ENCODE measurements at regions not wholly inside any gene's neighbourhood (a gene's known extent, or its start where the extent isn't known, plus 50 kb on each side); places are given as distances from the start of the nearest gene placed in this dataset.
"Not testable (repeated sequence)": the region's sequence is repeated elsewhere in the genome, so short reads cannot be mapped to it uniquely, and the experiment has no call there.

DNA sequence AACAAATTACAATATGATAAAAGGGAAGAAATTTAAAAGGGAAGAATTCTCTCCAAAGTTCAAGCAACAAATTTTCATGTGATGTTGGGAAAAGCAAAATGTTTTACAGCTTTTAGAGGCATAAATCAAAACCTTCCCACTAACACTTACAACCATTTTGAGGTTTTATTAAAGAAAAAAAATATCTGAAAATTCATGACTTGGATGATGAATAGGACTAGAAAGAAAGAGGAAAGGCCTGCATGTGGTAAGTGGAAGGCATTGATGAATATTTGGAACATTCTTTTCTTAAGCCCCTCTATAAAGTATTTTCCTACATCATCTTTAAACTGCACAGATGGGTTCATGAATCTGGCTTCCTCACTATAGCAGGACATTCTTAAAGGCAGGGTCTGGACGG is 560.6 kb downstream of the TTLL7 start:
- H3K9ac ChIP-seq (ENCODE audit: low read depth, low read length); H3K27me3 ChIP-seq (ENCODE audit: insufficient read depth, low read length); H3K4me3 ChIP-seq (ENCODE audit: low read length); H3K36me3 ChIP-seq (ENCODE audit: insufficient read depth, low read depth, low read length); H3K27ac ChIP-seq (ENCODE audit: low read length); H3K4me1 ChIP-seq (ENCODE audit: insufficient read depth, low read length); H3K9me3 ChIP-seq (ENCODE audit: insufficient read depth, low read depth, low read length): not testable (repeated sequence)

DNA sequence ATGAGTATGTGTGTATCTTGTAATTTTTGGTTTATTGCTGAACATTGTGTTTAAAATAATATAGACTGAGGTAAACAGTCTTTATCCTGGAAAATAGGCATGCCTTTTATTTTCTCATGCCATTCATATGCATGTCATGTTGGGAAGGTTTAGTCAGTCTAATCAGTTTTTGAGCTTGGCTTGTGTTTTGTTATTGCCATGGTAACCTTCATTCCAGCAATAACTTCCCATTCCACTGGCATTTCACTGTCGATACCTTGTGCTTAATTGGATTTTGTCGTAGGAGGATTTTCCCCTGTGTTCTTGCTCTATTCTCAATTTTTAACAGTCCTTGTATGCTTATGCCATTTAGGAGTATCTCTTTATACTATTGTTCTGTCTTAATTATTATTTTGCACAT is 563.6 kb downstream of the TTLL7 start:
- not testable (repeated sequence) for H3K4me3 ChIP-seq (ENCODE audit: low read length); H3K36me3 ChIP-seq (ENCODE audit: insufficient read depth, low read depth, low read length); H3K9me3 ChIP-seq (ENCODE audit: insufficient read depth, low read depth, low read length); H3K9ac ChIP-seq (ENCODE audit: low read depth, low read length); H3K27ac ChIP-seq (ENCODE audit: low read length); H3K4me1 ChIP-seq (ENCODE audit: insufficient read depth, low read length); H3K27me3 ChIP-seq (ENCODE audit: insufficient read depth, low read length)

DNA sequence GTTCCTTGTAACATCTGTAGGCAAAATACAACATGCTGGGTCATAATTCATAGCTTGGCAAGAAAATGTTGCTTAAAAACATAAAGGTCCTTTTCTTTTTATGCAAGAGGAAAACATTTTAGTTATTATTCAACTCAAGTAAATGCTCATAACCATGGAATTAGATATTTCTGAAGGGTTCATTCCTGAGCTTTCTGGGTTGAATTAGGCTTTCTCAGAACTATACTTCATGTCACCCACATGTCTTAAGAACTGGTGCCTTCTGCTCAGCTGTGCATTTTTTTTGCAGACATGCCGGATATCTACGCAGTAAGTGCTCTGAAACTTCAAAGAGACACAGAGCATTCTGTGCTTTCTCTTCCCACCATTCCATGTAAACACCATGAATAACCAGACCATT is 571.4 kb downstream of the TTLL7 start:
- not testable (repeated sequence) for H3K27ac ChIP-seq (ENCODE audit: low read length); H3K27me3 ChIP-seq (ENCODE audit: insufficient read depth, low read length); H3K36me3 ChIP-seq (ENCODE audit: insufficient read depth, low read depth, low read length); H3K4me1 ChIP-seq (ENCODE audit: insufficient read depth, low read length); H3K4me3 ChIP-seq (ENCODE audit: low read length); H3K9me3 ChIP-seq (ENCODE audit: insufficient read depth, low read depth, low read length); H3K9ac ChIP-seq (ENCODE audit: low read depth, low read length)

DNA sequence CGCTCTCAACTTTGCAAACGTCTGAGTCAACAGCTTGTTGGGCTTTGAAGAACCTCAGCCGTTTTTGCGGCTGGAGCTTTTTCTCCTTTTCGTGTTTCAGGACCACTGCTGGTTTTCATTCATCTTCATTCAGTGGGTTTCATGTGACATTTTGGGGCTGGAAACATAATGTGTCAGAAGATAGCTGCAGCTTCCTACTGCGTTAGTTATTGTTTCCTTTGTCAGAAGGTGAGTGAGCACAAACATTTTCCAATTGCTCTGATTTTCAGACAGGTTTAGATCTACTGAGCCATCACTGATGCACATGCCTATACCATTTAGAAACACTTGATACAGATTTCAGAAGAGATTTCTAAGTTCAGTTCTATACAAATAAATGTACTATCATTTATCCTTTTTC is 575.5 kb downstream of the TTLL7 start:
- not testable (repeated sequence) for H3K9me3 ChIP-seq (ENCODE audit: insufficient read depth, low read depth, low read length); H3K27ac ChIP-seq (ENCODE audit: low read length); H3K4me1 ChIP-seq (ENCODE audit: insufficient read depth, low read length); H3K9ac ChIP-seq (ENCODE audit: low read depth, low read length); H3K27me3 ChIP-seq (ENCODE audit: insufficient read depth, low read length); H3K36me3 ChIP-seq (ENCODE audit: insufficient read depth, low read depth, low read length); H3K4me3 ChIP-seq (ENCODE audit: low read length)

DNA sequence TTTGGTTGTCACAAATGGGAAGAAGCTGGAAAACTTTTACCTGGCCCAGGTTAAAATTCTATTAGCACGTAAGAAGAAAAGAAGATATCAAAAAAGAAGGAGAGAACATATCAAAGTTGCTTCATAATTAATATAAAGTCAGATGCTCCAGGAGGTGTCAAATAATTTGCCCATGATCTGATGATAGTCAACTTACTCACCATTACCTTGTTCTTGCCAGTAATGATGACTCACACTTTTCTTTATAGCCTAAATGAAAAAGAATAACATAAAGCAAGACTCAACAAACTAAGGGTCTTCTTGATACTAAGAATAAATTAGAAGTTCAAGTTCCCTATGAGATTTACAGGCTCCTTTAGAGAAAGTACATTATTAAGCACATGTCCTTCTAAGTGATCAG is 580.4 kb downstream of the TTLL7 start:
- Histone ChIP-seq H3K9me3 (ENCODE audit: insufficient read depth, low read depth, low read length) (no peaks in the 10 kb centered on the region), H3K4me1 (ENCODE audit: insufficient read depth, low read length) (no peaks in the 10 kb centered on the region), H3K9ac (ENCODE audit: low read depth, low read length) (no peak overlapping the region), H3K36me3 (ENCODE audit: insufficient read depth, low read depth, low read length) (no peaks in the 10 kb centered on the region), H3K27me3 (ENCODE audit: insufficient read depth, low read length) (no peaks in the 10 kb centered on the region), H3K4me3 (ENCODE audit: low read length) (no peak overlapping the region), H3K27ac (ENCODE audit: low read length) (no peak overlapping the region)

DNA sequence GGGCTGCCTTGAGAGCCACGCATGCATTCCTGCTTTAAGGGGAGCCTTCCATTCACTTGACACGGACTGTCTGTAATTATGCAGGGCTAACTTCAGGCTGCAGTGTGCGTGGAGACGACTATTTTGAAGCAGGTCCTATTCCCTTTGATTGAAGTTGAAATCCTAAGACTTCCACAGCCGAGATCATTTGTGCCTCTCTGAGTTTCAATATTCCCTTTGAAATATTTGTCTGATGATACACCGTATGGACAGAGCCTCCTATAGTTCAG is 585.2 kb downstream of the TTLL7 start:
- not testable (repeated sequence) for H3K4me3 ChIP-seq (ENCODE audit: low read length); H3K9me3 ChIP-seq (ENCODE audit: insufficient read depth, low read depth, low read length); H3K27ac ChIP-seq (ENCODE audit: low read length)

DNA sequence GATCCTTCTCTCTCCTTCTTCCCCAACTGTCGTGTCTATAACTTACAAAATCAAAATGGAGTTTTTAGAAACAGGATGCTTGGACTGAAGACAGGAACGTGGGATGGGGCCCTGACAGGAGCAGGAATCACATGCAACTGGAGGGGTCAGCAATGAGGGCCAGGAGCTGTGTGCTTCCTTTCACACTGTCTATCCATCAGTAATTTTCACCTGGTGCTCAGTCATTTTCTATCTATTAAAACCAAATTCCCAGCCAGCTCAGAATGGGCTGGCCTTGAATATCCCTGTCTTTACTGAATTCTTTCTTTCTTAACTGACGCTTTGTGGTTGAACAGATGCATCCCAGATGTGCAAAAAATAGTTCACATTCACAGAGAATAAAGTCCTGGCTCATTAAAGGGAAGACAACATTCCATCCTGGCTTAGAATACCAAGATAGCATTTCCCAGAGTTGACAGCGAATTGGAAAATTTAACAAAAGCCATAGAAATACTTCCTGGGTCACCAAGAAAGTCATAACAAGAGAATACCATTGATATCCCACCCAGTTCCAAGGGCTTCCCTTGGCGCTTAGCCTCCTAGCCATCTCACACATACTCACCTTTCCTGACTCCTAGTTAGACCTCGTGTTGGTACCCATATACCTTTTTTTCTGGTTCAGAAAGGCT is 588.1 kb downstream of the TTLL7 start:
- H3K9me3 ChIP-seq (ENCODE audit: insufficient read depth, low read depth, low read length); H3K9ac ChIP-seq (ENCODE audit: low read depth, low read length); H3K27ac ChIP-seq (ENCODE audit: low read length); H3K27me3 ChIP-seq (ENCODE audit: insufficient read depth, low read length); H3K4me3 ChIP-seq (ENCODE audit: low read length); H3K36me3 ChIP-seq (ENCODE audit: insufficient read depth, low read depth, low read length); H3K4me1 ChIP-seq (ENCODE audit: insufficient read depth, low read length): not testable (repeated sequence)

More for the DNA sequence above, 585.2 kb downstream of the TTLL7 start:
- not testable (repeated sequence) for H3K36me3 ChIP-seq (ENCODE audit: insufficient read depth, low read depth, low read length); H3K4me1 ChIP-seq (ENCODE audit: insufficient read depth, low read length); H3K9ac ChIP-seq (ENCODE audit: low read depth, low read length); H3K27me3 ChIP-seq (ENCODE audit: insufficient read depth, low read length)

DNA sequence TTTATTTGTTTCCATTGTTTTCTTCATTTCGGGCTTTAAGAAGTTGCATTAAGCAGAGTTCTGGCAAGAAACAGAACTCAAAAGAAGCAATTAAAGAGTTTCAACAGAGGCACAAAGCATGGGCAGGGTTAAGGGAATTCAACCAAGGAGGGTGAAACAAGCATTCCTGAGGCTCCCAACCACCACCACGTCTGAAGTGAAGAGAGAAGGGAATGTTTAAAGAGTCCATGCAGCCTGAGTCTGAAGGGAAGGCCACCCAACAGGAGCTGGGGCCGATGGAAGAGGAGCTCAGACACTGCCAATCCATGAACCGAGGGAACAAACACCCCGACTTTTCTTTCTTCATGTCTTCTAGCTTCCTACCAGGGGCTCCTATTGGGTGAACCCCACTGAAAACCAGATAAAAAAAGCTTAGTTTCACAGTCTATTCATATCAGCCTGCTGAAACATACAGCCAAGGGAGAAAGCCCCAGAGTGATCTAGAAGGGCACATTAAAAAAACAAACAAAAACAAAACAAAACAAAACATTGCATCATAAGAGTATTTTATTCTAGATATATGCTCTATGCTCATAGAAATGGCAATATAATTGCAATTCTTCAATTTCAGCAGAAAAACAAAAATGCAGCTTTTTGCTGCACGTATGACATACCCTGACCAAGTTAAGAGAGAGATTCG is 592.1 kb downstream of the TTLL7 start:
- H3K4me3 ChIP-seq (ENCODE audit: low read length); H3K9ac ChIP-seq (ENCODE audit: low read depth, low read length); H3K27ac ChIP-seq (ENCODE audit: low read length); H3K27me3 ChIP-seq (ENCODE audit: insufficient read depth, low read length); H3K36me3 ChIP-seq (ENCODE audit: insufficient read depth, low read depth, low read length); H3K4me1 ChIP-seq (ENCODE audit: insufficient read depth, low read length); H3K9me3 ChIP-seq (ENCODE audit: insufficient read depth, low read depth, low read length): not testable (repeated sequence)

DNA sequence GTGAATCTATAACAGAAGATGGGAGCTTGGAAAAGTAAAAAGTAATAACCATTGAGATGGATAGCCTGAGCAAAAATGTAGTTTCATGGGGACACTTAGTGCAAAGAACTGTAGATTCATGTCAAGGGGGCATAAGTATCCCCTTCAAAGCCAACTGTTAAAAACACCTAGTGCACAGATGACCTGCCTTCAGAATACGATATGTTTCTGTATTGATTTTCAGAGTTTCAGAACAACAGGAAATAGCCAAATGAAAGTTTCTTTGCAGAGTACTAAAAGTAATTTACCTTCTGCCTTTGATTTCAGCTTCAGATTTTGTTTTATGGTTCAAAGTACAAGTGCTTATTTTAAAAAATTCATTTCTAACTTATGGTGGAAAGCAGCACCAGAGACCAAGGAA is 593.1 kb downstream of the TTLL7 start:
- not testable (repeated sequence) for H3K27me3 ChIP-seq (ENCODE audit: insufficient read depth, low read length); H3K27ac ChIP-seq (ENCODE audit: low read length); H3K4me3 ChIP-seq (ENCODE audit: low read length); H3K4me1 ChIP-seq (ENCODE audit: insufficient read depth, low read length); H3K9me3 ChIP-seq (ENCODE audit: insufficient read depth, low read depth, low read length); H3K9ac ChIP-seq (ENCODE audit: low read depth, low read length); H3K36me3 ChIP-seq (ENCODE audit: insufficient read depth, low read depth, low read length)

DNA sequence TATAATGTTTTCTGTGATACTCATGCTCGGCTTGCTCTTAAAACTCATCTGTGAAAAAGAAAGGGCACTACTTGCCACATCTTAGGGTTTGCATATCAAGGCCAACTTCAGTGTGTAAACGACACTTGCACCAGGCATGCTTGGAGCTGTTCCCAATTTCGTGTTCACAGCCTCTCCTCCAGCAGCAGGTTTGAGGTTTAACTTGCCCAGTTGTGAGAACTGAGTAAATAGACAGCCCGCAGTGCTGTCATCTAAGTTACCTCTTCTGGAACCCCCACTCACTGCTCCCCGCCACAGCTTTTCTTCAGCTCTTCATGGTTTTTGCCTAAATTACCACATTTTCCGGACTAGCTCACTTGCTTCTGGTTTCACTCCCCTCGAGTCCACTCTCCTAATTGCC is 595.4 kb downstream of the TTLL7 start:
- H3K4me3 ChIP-seq (ENCODE audit: low read length); H3K36me3 ChIP-seq (ENCODE audit: insufficient read depth, low read depth, low read length); H3K9me3 ChIP-seq (ENCODE audit: insufficient read depth, low read depth, low read length); H3K9ac ChIP-seq (ENCODE audit: low read depth, low read length); H3K4me1 ChIP-seq (ENCODE audit: insufficient read depth, low read length); H3K27ac ChIP-seq (ENCODE audit: low read length); H3K27me3 ChIP-seq (ENCODE audit: insufficient read depth, low read length): not testable (repeated sequence)

DNA sequence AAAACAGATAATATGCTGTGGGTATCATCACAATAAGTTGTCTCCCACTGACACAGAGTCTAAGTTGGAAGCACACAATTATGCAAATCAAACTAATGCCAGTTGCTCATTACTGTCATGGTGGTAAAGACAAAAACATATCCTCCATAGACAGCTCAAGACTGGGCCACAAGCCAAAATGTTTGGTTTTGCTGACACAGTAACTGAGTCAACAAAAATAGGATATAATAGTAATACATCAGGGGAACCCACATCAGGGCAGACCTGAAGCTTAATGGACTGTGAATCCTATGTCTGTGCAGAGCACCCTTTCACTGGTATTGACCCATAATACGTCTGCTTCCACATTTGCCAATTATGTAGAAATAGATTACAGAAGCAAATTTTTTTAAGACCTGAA is 597.8 kb downstream of the TTLL7 start:
- not testable (repeated sequence) for H3K27ac ChIP-seq (ENCODE audit: low read length); H3K4me3 ChIP-seq (ENCODE audit: low read length); H3K9me3 ChIP-seq (ENCODE audit: insufficient read depth, low read depth, low read length); H3K4me1 ChIP-seq (ENCODE audit: insufficient read depth, low read length); H3K9ac ChIP-seq (ENCODE audit: low read depth, low read length); H3K27me3 ChIP-seq (ENCODE audit: insufficient read depth, low read length); H3K36me3 ChIP-seq (ENCODE audit: insufficient read depth, low read depth, low read length)

DNA sequence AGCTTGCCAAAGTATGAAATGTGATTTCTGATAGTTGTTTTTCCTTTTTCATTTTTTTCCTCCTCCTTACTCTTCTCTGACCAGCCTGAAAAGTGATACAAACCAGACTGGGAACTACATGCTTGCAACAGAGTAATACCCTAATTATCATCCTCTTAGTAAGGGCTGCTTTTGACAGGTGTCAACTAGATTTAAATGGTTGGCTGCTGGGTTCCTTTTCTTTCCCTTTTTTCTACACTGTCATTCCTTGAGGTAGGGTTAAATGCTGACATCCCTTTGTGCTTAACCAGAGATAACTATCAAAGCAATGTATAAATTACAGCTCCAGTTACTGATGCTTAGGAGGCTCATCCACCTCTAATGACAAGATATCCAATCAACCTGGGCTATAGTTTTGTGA is 598.8 kb downstream of the TTLL7 start:
- H3K27me3 ChIP-seq (ENCODE audit: insufficient read depth, low read length); H3K9me3 ChIP-seq (ENCODE audit: insufficient read depth, low read depth, low read length); H3K4me1 ChIP-seq (ENCODE audit: insufficient read depth, low read length); H3K36me3 ChIP-seq (ENCODE audit: insufficient read depth, low read depth, low read length); H3K27ac ChIP-seq (ENCODE audit: low read length); H3K9ac ChIP-seq (ENCODE audit: low read depth, low read length); H3K4me3 ChIP-seq (ENCODE audit: low read length): not testable (repeated sequence)

DNA sequence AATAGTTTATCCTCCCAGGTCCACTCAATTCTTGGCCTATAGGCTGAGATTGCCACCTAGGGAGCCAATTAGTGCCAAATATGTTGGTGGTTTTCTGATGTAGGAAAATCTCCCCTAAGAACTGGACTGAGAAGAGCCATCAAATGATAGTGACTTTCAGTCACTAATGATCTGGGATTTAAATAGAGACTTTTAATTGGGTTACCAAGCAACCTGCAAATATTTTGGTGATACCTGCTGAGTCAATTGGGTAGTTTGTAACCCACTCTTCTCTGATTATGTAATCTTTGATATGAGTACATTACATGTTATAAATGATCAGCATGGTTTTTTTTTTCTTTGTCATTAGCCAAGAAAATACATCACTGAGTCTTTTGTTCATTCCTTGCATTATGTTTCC is 600.8 kb downstream of the TTLL7 start:
- not testable (repeated sequence) for H3K9ac ChIP-seq (ENCODE audit: low read depth, low read length); H3K9me3 ChIP-seq (ENCODE audit: insufficient read depth, low read depth, low read length); H3K4me1 ChIP-seq (ENCODE audit: insufficient read depth, low read length); H3K27me3 ChIP-seq (ENCODE audit: insufficient read depth, low read length); H3K4me3 ChIP-seq (ENCODE audit: low read length); H3K36me3 ChIP-seq (ENCODE audit: insufficient read depth, low read depth, low read length); H3K27ac ChIP-seq (ENCODE audit: low read length)
